ENCODE measurements at regions not wholly inside any gene's neighbourhood (a gene's known extent, or its start where the extent isn't known, plus 50 kb on each side); places are given as distances from the start of the nearest gene placed in this dataset.

DNA sequence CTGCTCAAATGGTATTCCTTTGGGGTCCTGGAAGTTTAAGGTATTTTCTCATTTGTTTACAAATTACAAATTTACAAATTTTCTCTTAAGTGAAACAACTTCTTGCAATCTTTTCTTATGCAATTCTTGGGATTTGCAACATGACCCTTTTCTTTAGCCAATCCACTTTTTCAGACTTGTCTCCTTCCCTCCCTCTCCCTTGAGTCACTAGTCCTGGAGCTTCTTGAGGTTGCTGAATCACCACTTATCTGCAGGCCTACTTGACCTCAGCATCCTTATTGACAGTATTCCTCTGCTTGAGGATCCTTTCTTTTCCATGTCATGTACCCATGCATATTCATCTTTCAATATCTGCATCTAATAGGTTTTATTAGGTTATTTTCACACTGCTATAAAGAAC, 302.8 kb upstream of the ADAMTS5 start:
- H3K27ac Mint-ChIP-seq, result no peak overlapping the region
- H3K36me3 Mint-ChIP-seq (ENCODE audit: low read depth), result no peaks in the 10 kb centered on the region
- no peaks in the 10 kb centered on the region for H3K9me3 Mint-ChIP-seq

DNA sequence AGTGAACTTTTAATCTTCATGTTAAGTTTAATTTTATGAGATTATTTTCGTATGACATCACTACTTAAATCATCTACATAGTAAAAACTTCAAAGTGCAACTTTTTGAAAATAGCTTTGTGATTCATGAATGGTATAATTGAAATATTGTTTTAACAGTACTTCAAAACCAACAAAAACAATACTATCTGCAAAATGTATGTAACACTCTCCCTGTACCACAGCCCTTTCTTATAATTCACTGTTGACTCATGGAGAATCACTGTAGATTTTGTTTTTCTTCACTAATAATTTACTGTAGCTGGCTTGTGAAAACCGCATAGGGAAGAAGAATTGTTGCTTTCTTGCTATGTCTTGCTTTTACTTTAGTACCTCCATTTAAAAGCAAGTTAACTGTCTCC, 301.4 kb upstream of the ADAMTS5 start:
- H3K27ac Mint-ChIP-seq, result no peak overlapping the region
- H3K4me3 Mint-ChIP-seq, result no peak overlapping the region
- H3K36me3 Mint-ChIP-seq (ENCODE audit: low read depth), result no peaks in the 10 kb centered on the region
- no peaks in the 10 kb centered on the region for H3K27me3 Mint-ChIP-seq (ENCODE audit: low read depth, poor library complexity)
- no peak for DNase-seq
- no peaks in the 10 kb centered on the region for H3K9me3 Mint-ChIP-seq
- TF ChIP-seq, protein P1, sequence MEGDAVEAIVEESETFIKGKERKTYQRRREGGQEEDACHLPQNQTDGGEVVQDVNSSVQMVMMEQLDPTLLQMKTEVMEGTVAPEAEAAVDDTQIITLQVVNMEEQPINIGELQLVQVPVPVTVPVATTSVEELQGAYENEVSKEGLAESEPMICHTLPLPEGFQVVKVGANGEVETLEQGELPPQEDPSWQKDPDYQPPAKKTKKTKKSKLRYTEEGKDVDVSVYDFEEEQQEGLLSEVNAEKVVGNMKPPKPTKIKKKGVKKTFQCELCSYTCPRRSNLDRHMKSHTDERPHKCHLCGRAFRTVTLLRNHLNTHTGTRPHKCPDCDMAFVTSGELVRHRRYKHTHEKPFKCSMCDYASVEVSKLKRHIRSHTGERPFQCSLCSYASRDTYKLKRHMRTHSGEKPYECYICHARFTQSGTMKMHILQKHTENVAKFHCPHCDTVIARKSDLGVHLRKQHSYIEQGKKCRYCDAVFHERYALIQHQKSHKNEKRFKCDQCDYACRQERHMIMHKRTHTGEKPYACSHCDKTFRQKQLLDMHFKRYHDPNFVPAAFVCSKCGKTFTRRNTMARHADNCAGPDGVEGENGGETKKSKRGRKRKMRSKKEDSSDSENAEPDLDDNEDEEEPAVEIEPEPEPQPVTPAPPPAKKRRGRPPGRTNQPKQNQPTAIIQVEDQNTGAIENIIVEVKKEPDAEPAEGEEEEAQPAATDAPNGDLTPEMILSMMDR (IDR thresholded peaks at IDR 0.05), result no peak
- no peaks in the 10 kb centered on the region for H3K4me1 Mint-ChIP-seq

More for the DNA sequence above, 302.8 kb upstream of the ADAMTS5 start:
- H3K4me1 Mint-ChIP-seq, result no peaks in the 10 kb centered on the region
- TF ChIP-seq, protein P1 (IDR thresholded peaks at IDR 0.05), result no peak
- H3K27me3 Mint-ChIP-seq (ENCODE audit: low read depth, poor library complexity), result no peaks in the 10 kb centered on the region
- DNase-seq, result no peak
- no peak overlapping the region for H3K4me3 Mint-ChIP-seq

DNA sequence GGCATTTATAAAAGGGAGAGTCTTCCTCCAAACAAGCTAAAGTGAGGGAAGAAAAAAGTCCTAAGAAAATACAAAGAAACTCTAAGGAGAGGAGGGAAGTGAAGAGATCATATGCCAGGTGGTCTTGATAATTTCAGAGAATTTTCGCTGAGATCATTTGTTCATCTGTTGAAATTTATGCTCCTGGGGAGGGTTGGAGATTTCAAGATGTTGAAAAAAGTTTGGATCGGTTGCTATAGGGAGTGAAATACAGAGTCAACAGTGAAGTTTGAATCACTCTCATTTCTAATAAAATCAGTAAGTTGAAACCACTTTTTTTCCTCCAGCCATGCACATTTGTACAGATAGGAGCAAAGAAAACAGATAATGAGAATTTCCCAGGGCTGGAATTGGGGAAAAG, 299.1 kb upstream of the ADAMTS5 start:
- TF ChIP-seq, protein P1 (IDR thresholded peaks at IDR 0.05), result no peak
- Mint-ChIP-seq H3K36me3 (ENCODE audit: low read depth) (no peaks in the 10 kb centered on the region), H3K4me3 (no peak overlapping the region), H3K4me1 (no peaks in the 10 kb centered on the region), H3K27ac (no peak overlapping the region), H3K27me3 (ENCODE audit: low read depth, poor library complexity) (no peaks in the 10 kb centered on the region), H3K9me3 (no peaks in the 10 kb centered on the region)
- no peak for DNase-seq

DNA sequence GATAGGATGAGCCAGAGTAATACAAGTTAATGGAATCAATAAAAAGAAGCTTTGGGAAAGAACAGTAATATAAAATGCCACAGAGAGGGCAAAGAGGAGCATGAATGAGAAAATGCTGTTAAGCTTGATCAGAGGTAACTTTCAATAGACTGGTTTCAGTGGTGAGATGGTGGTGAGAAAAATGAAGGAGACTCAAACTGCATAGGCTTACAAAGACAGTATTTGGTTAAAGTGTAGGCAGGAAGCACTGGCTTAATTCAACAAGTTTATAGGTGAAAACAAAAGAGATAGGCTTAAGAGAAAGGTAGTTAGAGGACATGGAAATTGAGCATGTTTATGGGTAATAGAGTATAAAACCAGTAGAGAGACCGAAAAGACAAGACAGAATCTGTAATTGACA, 298.6 kb upstream of the ADAMTS5 start:
- DNase-seq, result no peak
- TF ChIP-seq, protein P1 (IDR thresholded peaks at IDR 0.05), result no peak
- Mint-ChIP-seq H3K4me3 (no peak overlapping the region), H3K9me3 (no peaks in the 10 kb centered on the region), H3K27me3 (ENCODE audit: low read depth, poor library complexity) (no peaks in the 10 kb centered on the region), H3K4me1 (no peaks in the 10 kb centered on the region), H3K36me3 (ENCODE audit: low read depth) (no peaks in the 10 kb centered on the region), H3K27ac (no peak overlapping the region)

DNA sequence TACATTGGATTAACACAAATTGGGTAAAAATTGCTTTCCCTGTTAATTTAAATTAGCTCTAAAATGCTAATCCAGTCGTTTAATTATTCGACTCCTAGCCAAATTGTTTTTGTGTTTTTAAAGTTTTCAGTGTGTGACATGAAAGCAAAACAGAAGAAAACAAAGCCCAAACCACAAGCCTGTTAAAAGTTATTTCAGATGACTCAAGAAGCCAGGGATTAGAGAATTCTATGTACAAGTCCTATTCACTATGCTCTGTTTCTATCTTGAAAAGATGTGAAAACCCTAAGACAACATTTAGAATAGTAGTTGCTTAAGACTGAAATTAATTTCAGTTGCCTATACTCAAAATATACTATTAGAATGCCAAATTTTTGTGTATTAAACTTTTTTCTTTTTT, 294.8 kb upstream of the ADAMTS5 start:
- no peaks in the 10 kb centered on the region for H3K4me1 Mint-ChIP-seq
- no peak overlapping the region for H3K27ac Mint-ChIP-seq
- no peaks in the 10 kb centered on the region for H3K9me3 Mint-ChIP-seq
- DNase-seq, result no peak
- no peaks in the 10 kb centered on the region for H3K36me3 Mint-ChIP-seq (ENCODE audit: low read depth)
- TF ChIP-seq, protein P1 (IDR thresholded peaks at IDR 0.05), result no peak
- no peak overlapping the region for H3K4me3 Mint-ChIP-seq
- H3K27me3 Mint-ChIP-seq (ENCODE audit: low read depth, poor library complexity), result no peaks in the 10 kb centered on the region

DNA sequence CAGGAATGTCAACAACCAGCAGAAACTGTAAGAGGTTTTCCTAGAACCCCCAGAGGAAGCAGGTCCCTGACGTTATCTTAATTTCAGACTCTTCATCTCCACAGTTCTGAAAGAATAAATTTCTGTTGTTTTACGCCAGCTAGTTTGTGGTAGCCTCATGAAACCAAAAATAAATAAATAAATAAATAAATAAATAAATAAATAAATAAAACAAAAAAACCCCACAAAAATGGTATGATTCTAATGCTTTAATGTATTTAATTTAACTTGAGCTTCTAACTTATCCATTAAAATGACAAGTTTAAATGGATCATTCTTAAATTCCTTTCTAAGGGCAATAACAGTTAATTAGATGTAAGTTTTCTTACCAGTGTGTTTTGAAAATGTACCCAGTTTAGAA, 293.8 kb upstream of the ADAMTS5 start:
- no peaks in the 10 kb centered on the region for H3K4me1 Mint-ChIP-seq
- no peak for DNase-seq
- H3K27me3 Mint-ChIP-seq (ENCODE audit: low read depth, poor library complexity), result no peaks in the 10 kb centered on the region
- H3K9me3 Mint-ChIP-seq, result no peaks in the 10 kb centered on the region
- TF ChIP-seq, protein P1 (IDR thresholded peaks at IDR 0.05), result no peak
- H3K27ac Mint-ChIP-seq, result no peak overlapping the region
- H3K4me3 Mint-ChIP-seq, result no peak overlapping the region
- no peaks in the 10 kb centered on the region for H3K36me3 Mint-ChIP-seq (ENCODE audit: low read depth)

Measured in nephron progenitor cell (in vitro differentiated cells).